CD4-positive, alpha-beta T cell treated with Interleukin-10 for 1 hour (primary cell): ENCODE measurements at regions not wholly inside any gene's neighbourhood (a gene's known extent, or its start where the extent isn't known, plus 50 kb on each side); places are given as distances from the start of the nearest gene placed in this dataset.
"Not testable (repeated sequence)": the region's sequence is repeated elsewhere in the genome, so short reads cannot be mapped to it uniquely, and the experiment has no call there.

Source experiments
- DNase-seq: peaks from one replicate; pipeline ENCODE4 v3.0.0-alpha.2; 2020

DNA sequence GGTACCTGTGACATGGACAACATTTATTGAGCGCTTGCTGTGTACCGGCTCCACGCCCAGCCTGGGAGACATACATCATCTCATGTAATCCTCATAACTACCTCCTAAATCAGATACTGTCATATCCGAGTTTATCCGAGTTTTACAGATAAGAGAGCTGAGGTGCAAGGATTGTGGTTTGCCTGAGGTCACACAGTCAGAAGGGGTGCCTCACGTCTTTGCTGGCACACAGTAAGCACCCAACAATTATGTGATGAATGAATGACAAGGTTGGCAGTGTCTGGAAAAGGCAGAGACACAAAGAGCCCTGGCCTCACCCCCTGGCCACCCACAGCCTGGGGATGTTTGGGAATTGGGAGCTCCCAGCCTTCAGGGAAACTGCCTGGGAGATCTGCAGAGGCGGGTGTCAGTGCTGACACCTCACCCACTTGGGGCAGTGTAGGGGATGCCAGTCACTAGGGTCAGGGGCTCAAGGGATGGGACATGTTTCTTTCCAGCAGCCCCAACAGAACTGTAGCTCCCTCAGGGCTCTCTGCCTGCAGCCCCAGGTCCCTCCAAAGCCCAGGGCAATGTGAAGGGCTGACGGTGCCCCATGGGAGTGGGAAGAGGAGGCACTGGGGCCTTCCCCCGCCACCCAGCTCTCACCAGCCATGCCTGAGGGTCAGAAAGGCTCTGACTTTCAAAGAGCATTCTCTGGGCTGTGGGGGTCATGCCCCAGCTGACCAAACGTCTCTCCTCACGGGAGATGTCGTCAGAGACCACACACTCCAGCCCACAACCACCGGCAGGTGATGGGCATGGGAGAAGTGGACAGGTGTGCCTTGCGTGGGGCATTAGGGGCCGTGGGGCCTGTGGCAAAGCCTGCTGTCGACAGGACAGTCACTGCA is 157.5 kb downstream of the ZFP36L2 start:
- no peak for DNase-seq

DNA sequence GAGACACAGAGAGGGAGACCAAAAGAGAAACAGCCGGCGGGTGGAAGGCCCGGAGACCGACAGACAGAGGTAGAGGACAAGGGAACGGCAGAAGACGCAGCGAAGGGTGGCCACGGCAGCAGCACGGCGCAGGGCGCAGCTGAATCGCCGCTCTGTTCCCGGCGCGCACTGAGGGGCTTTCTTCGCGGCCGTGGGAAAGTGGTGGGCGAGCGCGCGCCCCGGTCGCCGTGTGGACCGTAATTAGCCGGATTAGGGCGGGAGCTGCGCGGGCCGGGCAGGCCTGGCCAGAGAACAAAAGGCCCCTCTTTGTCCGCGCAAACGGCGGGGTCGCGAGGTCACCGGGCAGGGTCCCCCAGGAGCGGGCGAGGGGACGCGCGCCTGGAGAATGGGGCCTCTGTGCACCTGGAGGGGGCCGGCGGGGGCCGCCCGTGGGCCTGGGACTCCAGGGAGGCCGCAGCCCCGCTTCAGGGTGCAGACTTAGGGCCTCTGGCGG is 158.3 kb downstream of the ZFP36L2 start:
- no peak for DNase-seq

DNA sequence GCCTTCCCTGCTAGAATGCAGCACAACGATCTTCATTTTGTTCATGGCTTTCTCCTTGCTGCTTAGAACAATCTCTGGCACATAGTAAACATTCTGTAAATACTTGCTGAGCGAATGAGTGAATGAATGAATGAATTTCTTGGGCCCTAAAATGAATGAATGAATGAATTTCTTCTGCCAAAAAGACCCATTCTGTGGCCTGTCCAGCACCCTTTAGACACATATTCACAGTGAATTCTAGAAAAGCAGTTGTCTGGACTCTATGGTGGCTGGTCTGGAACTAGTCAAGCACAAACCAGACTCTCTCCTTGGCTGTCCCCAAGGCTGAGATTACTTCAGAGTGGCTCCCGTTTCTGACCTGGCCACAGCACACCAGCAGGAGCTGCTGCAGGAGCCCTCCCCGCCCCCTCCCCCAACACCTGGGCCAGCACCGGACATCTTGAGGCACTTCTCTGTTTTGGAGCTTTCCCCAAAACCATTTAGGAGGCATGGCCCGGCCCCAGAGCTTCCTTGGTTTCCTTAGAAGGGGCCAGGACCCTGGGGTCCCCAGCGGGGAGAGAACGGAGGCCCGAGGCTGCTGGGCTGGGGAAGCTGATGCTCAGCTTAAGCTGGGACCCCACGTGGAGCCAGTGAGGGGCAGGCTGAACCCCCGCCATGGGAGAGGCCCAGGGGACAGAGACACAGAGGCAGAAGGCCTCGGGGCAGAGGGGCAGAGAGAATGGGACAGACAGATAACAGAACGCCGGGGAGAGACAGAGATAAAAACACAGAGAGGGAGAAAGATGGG is 159.0 kb downstream of the ZFP36L2 start:
- DNase-seq, result no peak

DNA sequence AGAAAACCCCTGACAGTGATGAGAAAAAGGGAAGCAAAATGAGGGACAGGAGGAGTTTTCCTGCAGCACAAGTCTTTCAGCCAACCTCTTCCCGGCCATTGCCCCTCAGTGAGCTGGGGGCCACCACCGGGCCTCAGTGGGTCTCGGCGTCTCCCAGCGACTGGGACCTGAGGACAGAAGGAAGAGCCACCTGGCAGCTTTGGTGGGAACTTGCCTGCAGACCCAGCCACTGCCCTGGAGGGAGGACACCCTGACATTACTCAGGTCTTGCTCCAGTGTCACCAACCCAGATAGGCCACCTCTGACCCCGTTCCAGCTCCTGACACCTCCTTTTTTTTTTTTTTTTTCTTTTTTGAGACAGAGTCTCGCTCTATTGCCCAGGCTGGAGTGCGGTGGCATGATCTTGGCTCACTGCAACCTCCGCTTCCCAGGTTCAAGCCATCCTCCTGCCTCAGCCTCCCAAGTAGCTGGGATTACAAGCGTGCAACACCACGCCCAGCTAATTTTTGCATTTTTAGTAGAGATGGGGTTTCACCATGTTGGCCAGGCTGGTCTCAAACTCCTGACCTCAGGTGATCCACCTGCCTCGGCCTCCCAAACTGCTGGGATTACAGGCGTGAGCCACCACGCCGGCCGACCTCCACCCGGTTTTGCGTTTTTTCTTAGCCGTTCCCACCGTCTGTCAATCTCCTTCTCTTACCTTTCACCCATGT is 159.7 kb downstream of the ZFP36L2 start:
- DNase-seq, result not testable (repeated sequence)

DNA sequence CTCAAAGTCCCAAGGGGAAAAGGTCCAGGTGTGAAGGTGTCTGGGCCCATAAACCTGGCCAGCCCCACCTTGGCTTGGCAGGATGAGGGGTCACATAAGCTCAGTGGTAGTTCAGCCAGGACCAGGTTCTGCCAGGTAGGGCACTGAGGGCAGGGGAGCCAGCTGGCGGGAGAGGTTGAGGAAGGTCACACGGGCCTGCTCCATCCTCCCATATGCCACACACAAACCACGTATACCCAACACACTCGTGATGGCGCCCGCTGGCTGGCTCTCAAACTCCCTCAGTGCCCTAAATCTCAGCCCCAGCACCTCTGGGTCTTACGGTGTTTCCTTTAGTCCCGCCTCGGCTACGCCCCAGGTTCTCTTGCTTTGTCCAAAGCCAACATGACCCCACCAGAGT is 160.5 kb downstream of the ZFP36L2 start:
- no peak for DNase-seq

DNA sequence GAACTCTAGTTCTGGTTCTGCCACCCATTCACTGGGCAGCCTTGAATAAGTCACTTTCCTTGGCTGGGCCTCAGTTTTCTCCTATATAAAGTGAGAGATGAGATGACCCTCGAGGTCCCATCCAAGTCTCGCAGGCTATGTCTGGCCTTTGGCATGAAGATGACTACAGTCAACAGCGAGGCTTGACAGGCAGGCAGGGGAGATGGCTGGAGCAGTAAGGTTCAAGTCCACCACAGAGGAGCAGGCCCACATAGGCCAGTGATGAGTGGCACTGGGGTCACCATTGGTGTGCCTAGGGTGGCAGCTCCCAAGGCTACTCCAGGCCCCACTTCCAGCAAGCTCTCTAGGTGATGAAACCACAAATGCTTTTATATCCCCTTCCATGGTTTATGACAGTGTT is 161.4 kb downstream of the ZFP36L2 start:
- no peak for DNase-seq

DNA sequence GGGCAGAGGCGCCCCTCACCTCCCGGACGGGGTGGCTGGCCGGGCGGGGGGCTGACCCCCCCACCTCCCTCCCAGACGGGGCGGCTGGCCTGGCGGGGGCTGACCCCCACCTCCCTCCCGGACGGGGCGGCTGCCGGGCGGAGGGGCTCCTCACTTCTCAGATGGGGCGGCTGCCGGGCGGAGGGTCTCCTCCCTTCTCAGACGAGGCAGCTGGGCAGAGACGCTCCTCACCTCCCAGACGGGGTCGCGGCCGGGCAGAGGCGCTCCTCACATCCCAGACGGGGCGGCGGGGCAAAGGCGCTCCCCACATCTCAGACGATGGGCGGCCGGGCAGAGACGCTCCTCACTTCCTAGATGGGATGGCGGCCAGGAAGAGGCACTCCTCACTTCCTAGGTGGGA is 163.3 kb downstream of the ZFP36L2 start:
- DNase-seq, result not testable (repeated sequence)

DNA sequence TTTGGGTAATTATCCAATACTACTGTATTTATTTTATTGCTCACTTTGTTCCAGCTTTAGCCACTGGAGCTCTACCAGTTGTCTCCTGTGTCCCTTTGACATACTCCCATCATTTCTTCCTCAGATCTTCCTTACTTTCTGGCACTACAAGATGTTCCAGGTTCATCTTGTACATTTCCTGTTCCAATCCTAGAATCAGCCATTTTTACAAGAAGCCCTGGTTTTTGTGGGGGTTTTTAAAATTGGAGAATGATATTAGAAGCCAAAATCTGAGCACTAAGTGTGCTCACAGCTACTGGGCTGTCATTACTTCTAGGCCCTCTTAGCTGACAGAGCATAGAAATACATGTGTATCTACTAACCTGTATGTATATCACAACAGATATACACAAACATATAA is 164.3 kb downstream of the ZFP36L2 start:
- no peak for DNase-seq

DNA sequence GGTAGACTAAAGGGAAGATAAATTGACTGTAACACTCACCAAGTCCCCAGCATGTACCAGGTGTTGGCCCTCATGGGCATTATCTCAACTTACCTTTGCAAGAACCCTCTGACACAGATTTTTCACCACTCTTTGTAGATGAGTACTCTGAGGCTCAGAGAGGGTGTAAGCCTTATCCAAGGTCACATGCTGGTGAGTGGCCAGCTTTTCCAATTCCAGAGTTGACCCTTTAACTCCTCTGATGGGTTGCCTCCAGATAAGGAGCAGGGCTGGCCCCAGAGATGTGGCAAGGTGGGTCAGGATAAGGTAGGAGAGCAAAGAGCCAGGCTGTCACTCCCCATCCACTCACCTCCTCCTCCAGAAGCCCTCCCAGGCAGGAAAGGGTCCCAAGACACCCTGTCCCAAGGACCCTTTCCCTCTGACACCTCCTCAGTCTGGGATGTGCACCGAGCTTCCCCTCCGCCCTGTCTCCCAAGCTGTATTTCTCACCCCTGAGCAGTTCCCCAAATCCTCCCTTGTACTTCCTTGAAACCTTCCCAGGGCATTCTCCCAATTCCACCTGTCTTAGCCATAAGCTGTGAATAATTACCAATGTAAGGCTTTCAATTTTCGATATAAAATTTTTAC is 165.9 kb downstream of the ZFP36L2 start:
- DNase-seq, result no peak

DNA sequence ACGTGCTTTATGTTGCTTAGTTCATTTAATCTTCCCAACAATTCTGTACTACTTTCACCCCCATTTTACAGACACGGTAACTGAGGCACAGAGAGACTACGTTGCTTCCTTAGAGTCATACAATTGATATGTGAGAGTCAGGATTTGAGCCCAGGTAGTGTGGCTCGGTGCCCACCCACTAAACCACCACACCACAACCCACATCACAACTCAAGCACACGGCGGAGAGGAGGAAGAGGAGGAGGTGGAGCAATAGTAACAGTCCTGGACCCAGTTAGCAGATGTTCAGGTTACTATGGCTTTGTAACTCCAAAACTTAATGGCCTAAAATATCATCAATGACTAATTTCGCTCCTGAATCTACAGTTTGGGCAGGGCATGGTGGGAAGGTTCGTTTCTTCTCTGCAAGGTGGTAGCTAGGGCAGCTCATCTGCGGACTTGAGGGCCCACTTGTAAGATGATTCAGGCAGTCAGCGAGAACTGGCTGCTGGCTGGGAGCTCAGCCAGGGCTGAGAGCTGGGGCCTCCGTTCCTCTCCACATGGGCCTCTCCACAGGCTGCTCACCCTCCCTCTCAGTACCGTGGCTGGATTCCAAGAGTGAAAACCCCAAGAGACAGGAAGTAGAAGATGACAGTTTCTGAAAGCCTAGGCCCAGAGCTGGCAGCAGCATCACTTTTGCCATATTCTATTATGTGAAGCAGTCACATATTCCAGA is 167.1 kb downstream of the ZFP36L2 start:
- peak; percentile 55 for DNase-seq

DNA sequence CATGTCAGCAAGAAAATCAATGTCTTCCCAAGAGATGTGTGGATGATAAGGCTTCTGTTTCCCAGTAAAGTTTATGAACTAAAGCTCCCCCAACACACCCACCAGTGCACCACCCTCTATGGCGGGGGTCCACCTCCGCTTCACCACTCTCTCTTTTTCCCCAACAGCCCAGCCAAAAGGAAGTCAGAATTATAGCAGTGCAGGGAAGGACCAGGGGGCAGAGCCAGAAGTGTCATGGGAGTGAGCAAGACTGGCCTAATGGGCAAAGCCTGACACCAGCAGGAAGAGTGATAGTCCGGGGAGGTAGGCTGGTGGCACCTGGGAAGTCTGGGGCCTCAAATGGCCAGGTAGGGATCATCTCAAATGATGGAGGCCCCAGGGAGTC is 167.7 kb downstream of the ZFP36L2 start:
- no peak for DNase-seq

DNA sequence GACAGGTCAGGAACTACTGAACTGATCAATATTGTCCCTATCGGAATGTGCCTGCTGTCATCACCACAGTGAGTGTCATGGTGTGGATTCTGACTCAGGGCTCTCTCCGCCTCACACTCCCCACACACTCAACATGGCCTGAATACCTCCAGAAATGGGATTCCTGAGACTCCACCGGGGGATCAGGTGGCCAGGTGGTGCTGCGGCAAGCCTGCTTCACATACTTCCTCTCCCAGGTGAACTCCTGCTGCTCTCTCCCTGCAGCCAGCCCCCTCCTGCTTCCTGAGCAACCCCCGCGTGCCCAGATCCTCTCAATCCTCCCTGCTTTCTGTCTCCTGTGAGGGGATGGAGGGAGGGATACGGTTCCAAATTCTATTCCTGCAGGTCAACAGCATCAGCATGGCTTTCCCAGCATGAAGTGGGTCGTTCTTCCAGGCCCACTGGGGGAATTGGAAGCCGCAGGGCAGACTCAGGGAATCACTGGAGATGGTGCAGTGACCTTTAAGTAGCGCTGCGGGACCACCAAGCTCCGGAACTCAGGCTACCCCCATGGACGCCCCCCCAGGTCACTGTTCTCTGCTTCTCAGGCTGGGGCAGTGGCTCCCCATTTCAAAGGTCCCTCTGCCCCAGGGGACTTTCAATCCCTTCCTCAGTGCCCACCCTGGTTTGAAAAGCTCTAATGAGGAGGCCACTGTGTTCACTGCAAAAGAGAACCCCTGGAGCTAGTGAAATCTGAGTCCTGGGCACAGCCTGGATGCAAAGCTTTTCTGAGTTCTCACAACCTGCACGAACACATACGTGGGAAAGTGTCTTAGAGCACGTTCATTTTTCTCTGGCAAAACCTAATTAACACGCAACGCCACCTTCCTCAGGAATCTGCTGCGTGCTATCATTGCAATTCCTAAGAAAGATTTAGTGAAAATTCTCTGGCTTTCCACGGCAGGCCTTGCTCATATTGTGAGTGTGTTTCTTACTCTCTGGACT is 168.4 kb downstream of the ZFP36L2 start:
- DNase-seq, result no peak

DNA sequence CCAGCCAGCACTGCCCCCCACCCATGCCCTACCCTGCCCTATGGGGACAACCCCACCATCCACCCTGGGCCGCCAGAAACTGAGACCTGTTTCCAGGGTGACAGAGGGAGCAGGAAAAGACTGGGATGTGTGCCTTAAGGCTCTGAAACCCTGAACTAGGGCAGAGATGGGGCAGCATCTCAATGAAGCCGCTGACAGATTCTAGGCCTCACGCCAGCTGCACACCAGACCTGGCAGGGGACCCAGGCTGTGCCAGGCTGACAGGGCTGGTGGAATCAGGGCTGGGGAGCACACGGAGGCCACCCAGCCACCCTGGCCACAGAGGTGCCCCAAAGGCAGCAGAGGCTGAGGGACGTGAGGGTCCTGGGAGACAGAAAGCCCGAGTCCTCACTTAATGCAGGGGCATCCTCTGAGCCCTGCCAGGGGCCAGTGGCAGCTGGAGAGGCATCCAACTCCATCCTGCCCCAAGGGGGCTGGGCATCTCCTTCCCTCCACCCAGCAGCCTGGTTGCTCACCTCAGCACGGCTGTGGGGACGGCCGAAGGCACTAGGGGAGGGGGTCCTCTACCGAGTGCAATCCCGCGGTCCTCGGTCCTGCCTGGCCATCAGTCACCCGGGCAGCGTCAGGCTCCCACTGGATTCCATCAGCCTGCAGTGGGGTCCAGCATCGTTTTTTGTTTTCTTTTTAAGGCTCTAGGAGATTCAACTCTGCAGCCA is 169.2 kb downstream of the ZFP36L2 start:
- DNase-seq, result no peak

DNA sequence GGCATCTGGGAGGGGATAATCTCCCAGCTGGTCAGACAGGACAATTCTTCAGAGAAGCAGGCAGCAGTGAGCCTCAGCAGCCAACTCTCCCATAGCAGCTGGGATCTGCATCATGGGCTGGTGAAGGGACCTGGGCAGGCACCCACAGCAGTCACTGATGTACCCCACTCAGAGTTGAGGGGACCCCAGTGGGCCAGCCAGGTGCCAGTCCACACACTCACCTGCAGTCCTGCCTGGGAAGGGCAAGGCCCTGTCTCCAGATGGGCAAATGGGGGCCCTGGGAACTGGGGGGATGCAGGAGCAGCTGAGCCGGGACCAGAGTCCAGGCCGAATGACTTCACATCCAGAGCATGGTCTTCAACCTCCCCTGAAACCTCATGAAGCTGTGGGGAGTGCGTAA is 170.4 kb downstream of the ZFP36L2 start:
- no peak for DNase-seq

DNA sequence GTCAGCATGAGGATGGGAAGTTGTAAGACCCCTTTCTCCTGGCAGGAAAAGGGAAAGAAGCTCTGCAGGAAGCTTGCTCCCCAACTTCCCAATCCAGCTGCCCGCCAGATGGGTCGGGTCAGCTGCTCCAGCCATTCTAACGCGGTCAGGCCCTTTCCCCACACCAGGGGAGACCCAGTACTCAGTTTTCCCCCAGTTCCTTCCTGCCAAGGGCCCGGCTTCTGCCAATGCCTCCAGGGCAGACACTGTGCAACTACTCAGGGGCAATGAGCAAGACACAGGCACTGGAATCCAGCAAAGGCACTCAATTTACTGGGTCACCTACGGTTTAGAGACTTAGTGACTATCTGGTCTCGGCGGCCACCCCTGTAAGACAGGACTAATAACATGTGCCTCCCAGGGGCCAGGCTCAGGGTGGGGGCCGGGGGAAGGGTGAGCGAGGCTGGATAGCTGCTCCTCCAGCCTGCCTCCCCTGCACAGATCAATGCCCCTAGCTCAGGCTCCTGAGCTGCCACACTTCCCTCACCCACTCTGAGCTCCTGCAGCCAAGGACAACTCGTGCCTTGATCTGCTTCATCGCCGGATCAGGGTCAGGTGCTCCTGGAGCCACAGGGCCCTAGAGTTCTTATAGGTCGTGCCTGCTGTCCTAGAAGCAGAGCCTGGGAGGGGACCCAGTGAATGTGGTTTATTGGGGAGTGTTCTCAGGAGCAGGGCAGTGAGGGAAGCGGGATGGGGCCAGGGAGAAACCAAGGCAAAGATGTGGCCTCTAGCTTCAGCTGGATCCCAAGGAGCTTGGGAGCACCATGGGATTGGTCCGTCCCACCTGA is 171.1 kb downstream of the ZFP36L2 start:
- DNase-seq, result no peak

DNA sequence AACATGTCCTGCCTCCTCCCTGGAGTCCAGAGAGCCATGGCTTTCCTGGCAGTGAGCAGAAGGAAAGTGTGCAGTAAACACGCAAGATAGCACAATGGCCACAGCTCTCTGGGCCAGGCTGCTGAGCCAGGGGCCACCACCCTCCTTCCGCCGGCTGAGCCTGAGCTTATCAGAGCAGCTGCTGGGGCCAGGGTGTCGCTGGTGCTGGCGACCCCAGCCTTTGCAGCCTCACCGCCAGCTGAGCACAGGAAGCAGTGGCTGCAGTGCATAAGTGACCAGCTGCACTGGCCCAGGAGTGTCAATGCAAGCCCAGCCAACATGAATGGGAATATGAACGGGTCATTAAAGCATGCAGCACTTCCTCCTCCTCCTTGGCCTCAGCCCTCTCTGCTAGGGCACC is 172.0 kb downstream of the ZFP36L2 start:
- DNase-seq, result no peak

DNA sequence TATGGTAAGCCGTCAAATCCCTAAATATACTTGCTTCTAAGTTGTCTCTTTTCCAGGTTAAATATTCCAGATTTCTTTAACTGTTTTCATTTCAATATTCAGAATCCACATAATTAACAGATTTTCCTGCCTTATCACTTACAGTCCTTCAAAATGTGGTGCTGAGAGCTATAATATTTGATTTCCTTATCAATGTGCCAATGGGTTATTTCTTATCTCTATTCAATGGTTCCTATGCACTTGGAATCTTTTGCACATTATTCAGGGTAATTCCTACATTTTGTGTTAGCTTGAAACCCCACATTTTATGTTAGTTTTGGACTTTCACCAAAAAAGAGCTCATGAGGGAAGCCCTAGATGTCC is 173.5 kb downstream of the ZFP36L2 start:
- DNase-seq, result no peak

DNA sequence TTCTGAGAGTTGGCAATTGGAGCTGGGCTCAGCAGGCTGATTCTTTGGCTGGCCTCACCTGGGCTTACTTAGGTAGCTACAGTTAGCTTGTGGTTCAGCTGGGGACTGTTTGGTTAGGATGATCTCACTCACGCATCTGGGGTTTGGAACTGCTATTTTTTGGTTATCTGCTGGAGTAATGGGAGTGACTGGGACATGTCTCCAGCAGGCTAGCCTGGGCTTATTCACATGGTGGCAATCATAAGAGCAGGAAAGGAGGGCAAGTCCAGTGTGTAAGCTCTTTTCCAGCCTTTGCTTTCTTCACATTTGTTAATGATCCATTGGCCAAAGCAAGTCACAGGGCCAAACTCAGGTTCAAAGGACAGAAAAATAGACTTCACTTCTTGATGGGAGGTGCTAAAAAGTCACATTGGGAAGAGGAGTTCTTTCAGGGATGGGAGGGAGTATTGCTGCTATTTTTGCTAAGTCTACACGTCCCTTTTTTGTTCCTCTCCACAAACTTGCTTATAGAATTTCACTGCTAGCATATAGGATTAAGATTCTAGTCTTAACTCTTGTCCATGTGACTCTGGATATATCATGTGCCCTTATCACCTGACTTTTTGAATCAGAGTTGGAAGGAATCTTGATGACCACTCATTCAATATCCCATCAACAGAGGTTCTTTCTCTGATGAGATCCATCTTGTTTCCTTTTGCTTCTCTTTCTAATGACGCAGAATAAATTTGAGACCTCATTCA is 174.0 kb downstream of the ZFP36L2 start:
- DNase-seq, result no peak

DNA sequence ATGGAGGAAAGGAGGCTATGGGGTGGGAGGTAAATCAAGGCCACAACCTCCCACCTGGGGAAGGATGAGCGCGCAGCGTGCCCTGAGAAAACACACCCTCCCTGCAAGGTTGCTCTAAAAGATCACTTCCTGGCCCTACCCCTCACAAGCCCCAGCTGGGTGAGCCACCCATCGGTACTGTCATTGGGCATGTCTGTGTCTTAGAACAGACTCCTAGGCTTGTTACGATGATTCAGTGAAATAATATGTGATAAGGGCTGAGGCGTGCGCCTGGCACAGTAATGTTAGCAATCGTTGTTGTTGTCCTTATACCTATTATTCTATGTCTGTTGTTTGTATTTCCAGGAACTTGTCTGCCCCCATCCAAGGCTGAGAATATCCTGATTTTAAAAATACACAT is 175.1 kb downstream of the ZFP36L2 start:
- DNase-seq, result peak; percentile 9
